ENCODE measurements at regions not wholly inside any gene's neighbourhood (a gene's known extent, or its start where the extent isn't known, plus 50 kb on each side); places are given as distances from the start of the nearest gene placed in this dataset.
"Not testable (repeated sequence)": the region's sequence is repeated elsewhere in the genome, so short reads cannot be mapped to it uniquely, and the experiment has no call there.

DNA sequence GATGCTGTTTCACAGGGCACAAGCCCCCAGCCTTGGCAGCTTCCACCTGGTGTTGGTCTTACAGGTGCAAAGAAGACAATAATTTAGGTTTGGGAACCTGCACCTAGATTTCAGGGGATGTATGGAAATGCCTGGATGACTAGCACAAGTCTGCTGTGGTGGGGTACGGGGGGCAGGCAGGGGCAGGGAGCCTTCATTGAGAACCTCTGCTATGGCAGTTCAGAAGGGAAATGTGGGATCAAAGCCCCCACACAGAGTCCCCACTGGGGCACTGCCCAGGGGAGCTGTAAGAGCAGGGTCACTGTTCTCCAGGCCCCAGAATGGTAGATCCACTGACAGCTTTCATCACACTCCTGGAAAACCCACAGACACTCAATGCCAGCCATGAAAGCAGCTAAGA lies 686.5 kb downstream of the FAM181B start:
- no peak for DNase-seq (ENCODE audit: low spot score)

DNA sequence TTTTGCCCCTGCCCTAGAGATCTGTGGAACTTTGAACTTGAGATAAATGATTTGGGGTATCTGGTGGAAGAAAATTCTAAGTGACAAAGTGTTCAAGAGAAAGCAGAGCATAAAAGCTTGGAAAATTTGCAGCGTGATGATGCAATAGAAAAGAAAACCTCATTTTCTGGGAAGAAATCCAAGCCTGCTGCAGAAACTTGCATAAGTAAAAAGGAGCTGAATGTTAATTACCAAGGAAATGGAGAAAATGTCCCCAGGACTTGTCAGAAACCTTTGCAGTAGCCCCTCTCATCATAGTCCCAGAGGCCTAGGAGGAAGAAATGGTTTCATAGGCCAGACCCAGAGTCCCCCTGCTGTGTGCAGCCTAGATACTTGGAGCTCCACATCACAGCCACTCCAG lies 686.9 kb downstream of the FAM181B start:
- no peak for DNase-seq (ENCODE audit: low spot score)

DNA sequence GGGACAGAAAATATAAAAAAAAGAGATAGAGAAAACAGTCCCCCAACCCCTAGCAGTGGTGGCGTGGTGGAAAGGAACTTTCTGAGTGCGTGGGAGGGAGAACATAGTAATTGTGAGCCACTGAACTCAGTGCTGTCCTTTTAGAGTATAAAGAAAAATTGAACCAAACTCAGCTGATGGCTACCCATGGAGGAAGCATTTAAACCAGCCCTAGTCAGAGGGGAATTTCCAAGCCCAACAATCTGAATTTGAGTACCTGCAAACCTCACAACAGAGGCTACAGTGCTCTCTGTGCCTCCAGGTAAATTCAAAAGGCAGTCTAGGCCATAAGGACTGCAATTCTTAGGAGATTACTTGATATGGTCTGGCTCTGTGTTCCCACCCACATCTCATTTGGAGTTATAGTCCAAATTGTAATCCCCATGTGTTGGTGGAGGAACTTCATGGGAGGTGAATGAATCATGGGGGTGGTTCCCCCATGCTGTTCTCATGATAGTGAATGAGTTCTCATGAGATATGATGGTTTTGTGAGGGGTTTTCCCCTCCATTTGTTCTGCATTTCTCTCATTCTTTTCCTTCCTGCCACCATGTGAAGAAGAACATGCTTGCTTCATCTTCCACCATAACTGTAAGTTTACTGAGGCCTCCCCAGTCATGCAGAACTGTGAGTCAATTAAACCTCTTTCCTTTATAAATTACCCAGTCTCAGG lies 687.8 kb downstream of the FAM181B start:
- no peak for DNase-seq (ENCODE audit: low spot score)

DNA sequence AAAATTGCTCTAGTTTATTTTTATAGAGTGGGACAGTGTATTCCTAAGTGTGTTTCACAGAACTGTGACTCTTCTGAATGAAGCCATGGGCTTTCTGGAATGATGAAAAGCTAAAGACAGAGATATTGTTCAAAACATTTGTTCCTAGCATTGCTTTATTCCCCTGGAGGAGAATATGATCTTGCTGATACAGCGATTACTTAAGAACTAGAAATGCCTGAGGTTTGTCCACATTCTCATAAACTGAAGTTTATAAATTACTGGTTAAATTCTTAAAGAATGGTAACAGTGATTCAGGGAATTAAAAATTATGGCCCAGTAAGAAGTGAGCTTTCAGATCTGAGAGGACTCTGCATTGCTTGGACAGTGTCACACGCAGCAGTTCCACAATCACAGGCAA lies 690.3 kb downstream of the FAM181B start:
- DNase-seq (ENCODE audit: low spot score) = no peak

DNA sequence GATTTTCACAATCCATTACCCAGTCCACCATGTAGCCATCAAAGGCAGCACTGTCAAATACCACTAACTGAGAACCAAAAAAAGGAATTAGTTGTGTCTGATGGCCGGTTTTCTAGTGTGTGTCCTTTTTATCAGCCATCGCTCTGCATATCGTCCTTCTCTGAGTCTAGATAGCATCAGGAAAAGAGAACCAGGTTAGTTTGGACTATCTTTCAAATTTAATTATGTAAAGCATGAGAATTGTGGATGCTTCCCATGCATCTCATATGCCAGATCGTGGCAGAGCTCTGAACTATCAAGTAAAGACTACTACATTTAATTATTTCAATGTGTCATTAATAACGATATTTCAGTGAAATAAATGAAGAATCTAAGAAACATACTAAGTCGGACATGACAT lies 691.9 kb downstream of the FAM181B start:
- no peak for DNase-seq (ENCODE audit: low spot score)

DNA sequence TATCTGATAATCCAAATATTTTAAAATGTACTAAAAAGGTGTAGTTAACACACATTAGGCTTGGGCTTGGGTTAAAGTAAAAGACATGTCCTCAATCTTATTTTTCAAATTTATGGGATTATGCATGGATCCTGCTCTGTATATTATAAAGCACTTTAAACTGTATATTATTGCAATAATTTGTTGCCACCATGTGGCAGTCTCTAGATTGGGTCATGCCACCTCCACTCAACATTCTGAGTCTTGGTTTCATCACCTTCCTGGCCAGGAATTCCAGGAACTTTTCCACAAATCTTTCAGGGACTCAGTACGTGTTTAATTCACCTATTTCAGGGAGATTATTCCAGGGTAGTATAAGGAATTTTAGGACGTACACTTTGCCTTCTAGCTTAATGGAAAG lies 695.5 kb downstream of the FAM181B start:
- no peak for DNase-seq (ENCODE audit: low spot score)

DNA sequence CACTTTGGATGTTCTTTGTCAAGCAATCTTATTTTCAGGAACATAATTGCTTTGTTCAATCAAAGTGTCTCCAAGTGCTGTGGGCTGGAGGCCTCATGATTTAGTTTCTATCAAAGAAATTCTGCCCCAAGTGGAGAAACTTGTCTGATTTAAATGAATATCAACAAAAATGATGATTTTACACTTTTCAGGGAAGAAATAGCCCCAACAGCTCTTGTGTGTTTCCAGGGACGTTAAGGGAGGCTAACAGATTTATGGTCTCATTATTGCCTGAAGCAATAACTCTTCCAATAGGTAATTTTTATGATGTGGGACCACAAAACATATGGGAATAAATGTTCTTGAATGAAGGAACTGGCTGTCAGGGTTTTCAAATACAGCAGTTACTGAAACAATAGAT lies 699.1 kb downstream of the FAM181B start:
- no peak for DNase-seq (ENCODE audit: low spot score)

DNA sequence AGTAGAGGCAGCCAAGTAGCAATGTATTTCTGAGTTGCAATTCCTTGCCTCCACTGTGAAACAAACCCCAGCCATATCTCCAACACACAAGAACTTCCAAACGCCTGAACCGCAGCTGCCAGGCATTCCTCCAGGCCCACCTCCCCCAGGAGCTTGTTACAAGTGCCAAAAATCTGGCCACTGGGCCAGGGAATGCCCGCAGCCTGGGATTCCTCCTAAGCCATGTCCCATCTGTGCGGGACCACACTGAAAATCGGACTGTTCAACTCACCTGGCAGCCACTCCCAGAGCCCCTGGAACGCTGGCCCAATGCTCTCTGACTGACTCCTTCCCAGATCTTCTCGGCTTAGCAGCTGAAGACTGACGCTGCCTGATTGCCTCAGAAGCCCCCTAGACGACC lies 706.3 kb downstream of the FAM181B start:
- DNase-seq (ENCODE audit: low spot score) = not testable (repeated sequence)

DNA sequence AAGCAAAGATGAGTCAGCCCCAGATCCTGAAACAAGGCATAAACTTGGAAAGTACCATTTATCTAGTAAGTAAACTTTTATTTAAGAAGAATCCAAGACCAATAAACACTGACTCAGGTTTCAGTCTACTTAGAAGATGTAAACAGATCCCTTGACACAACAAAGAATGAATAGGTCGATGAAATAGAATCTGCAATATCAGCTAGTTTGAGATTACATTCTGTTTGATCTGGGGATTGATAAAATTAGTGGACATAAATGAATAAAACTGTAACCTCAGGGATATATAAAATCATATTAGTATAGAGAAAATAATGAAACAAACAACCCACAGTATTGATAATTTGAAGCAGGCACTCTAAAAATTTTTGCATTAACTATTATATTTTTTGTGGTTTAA lies 708.9 kb downstream of the FAM181B start:
- DNase-seq (ENCODE audit: low spot score) = no peak

DNA sequence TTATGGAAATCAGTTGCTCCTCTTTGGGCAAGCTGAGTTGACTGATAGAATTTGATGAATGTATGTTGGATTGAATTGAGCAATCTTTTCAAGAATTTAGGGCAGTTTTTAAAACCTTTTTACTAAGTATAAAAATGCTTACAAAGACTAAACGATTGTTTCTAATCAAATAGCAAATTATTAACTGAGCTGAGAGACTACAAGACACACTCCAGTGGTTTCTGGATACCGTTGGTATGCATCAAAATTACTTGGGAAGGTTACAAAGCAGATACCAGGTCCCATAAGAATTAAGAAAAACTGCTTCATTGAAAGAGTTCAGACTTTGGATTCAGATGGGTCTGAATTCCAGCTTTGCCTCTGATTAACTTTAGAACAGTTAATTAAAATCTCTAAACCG lies 721.4 kb downstream of the FAM181B start:
- no peak for DNase-seq (ENCODE audit: low spot score)

DNA sequence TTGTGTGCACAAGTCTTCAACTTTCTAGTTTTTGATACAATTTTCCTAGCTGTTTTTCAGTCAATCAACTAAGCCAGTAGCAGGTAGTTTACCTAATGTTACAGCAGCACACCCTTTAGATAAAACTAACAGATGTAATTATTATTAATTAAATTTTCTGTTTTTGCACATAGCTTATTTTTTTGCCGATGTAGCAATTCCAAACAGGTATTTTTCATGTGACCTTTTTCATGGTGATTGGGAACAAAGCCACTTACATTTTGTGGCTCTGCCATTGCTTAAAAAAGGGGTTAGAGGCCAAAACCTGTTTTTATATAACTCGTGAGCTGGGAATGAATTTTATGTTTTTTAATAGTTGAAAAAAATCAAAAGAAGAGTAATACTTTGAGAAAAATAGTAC lies 724.5 kb downstream of the FAM181B start:
- no peak for DNase-seq (ENCODE audit: low spot score)

DNA sequence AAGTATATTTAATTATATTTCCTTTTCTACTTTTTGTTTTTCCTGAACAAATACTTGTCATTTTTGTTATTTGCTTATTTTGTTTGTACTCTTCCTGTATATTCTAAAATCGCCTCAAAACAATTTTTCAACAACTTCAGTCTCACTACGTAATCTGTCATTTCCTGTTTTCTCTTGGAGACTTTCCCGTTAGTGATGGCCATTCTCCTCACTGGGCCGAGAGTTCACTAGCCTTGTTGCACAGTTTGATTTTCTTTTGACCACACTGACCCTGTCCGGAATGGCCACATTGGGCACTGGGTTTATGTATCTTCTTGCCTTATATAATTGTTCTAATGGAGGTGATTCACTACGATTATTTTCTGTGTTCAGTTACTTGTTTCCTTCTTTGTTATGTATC lies 726.1 kb downstream of the FAM181B start:
- no peak for DNase-seq (ENCODE audit: low spot score)

DNA sequence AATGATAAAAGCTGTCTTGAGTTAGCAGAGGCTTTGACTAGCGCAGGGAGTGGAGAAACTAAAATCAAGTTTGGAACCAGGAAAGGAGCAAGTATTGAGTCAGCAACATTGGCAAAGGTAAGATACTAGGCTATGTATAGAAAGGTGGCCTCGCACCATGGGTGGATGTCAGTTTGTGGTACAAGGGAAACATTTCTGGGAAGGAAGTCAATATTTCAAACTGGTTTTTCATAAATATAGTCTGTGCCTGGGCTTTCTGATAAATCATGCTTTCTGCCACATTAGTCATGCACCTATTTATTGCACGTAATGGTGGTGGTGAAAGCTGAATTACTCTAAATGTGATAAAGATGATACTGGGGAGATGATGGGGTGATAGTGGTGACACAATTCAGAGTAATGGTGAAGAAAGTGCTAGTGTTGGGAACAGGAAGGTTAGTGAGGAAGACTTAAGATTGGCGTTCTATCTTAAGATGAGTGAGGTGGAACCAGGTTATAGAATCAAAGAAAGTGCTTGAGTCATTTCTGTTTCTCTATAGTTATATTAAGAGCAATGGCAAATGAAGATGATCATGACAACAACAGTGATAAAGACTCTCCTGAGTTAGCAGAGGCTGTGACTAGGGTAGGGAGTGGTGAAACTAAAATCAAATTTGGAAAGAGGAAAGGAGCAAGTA lies 729.0 kb downstream of the FAM181B start:
- DNase-seq (ENCODE audit: low spot score) = no peak

DNA sequence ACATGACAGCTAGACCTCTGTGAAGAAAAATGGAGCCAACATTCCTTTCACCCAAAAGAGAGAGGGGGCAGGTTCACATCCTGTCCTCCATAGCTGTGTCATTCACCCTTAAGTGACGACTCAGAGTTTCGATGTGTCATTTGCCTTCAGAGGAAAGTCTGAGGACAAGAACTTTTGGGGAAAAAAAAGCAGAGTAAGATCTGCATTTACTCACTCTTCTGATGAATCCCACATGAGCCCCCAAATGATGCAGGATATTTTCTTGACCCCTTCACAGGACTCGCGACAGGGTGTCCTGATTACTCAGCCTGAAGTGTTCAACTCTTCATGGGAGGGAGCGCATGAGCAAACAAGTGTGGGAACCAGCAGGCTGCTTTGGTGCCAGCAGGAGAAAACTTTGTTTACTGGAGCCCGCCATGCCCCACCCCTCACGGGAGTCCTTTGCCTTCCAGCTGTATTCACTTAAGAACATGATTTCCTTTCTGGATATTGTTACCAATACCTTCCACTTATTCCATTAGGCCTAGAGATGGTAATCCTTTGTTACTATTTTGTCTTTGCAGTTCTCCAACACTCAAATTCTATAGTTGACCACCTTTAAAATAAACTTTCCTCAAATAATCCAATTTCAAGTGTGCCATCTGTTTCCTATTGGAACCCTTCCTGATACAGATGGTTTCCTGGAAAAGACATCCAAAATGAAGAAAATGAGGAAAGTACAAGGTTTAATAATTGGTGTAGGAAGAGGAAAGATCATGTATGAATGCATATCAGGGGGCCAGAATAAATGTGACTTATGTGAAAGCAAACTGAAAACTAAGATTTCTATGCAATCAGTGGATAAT lies 729.8 kb downstream of the FAM181B start:
- DNase-seq (ENCODE audit: low spot score) = peak; percentile 14

DNA sequence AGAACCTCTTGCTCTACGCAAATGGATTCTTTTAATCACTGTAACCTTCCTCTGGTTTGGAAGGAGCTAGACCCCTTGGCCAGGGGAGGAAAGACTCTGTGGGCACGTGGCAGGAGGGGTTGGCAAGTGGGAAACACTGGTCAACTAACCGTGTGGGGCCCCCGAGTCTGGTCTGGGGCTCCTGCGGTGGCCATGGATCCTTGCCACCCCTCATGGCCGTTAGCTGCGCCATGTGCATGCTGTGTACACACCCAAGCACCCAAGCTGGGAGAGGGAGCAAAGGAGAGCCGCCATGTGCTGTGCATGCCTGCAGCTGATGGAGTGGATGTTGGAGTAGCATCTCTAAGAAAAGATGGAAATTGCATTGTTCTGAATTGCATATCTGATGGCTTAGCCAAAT lies 730.6 kb downstream of the FAM181B start:
- DNase-seq (ENCODE audit: low spot score) = no peak

DNA sequence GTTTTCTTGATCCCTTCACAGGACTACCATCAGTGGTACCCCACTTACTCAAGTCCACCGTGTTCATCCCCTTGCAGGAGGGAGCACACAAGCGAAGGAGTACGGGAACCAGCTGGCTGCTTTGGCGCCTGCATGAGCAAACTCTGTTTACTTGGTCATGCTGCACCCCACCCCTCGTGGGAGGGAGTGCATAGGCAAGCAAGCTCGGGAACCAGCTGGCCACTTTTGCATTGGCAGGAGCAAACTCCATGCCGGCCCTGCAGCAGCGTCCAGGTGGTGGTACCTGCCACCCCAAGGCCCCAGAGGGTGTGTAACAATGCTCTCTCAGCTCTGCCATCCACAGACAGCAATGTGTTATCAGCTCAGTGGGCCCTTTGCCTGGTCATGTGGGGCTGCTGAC lies 737.8 kb downstream of the FAM181B start:
- DNase-seq (ENCODE audit: low spot score) = no peak

DNA sequence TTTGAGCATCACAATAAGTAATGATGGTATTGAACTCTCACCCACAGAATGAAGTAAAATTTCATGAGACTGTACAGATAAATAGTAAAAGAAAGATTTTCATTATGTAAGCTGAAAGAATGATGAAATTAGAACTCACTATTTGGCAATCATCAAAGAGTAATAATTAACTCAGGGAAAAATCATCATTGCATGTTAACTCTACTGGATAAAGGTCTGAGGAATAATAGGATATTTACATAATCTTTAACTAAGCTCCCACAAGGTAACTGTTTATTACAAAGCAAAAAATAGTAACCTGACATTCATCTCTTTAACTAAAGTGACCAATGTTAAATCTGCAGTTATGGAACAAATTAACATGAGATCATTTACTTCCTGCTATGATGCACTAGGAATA lies 739.9 kb downstream of the FAM181B start:
- no peak for DNase-seq (ENCODE audit: low spot score)

DNA sequence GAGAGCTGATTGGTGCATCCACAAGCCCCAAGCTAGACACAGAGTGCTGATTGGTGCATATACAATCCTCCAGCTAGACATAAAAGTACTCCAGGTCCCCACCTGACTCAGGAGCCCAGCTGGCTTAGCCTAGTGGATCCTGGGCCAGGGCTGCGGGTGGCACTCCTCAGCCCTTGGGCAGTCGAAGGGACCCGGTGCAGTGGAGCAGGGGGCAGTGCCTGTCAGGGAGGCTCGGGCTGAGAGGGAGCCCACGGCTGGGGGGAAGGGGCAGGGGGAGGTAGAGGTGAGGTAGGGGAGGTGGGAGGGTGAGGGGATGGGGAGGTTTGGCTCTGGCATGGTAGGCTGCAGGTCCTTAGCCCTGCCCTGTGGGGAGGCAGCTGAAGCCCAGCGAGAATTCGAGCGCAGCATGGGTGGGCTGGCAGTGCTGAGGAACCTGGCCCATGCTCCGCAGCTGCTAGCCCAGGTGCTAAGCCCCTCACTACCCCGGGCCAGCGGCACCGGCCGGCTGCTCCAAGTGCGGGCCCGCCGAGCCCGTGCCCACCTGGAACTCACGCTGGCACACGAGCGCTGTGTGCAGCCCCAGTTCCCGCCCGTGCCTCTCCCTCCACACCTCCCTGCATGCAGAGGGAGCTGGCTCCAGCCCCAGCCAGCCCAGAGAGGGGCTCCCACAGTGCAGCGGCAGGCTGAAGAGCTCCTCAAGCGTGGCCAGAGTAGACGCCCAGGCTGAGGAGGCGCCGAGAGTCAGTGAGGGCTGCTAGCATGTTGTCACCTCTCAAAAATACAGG lies 742.8 kb downstream of the FAM181B start:
- no peak for DNase-seq (ENCODE audit: low spot score)

DNA sequence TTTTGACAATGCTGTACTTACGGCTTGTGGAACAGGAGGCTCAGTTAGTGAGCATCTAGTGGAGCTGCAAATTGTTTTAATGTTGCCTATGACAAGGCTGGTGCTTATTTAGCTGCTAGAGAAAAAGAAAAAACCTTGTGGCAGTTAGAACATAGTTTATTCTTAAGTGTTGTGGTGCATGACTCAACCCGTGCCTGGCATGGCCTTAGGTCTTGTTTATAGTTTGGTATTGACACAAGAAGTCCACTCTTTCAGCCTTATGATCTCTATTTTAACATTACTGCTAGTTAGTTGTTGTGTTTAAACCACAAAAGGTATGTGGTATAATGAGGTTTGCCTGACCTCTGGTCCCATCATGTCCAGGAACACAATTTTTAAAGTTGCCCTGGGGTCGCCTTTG lies 744.6 kb downstream of the FAM181B start:
- no peak for DNase-seq (ENCODE audit: low spot score)

DNA sequence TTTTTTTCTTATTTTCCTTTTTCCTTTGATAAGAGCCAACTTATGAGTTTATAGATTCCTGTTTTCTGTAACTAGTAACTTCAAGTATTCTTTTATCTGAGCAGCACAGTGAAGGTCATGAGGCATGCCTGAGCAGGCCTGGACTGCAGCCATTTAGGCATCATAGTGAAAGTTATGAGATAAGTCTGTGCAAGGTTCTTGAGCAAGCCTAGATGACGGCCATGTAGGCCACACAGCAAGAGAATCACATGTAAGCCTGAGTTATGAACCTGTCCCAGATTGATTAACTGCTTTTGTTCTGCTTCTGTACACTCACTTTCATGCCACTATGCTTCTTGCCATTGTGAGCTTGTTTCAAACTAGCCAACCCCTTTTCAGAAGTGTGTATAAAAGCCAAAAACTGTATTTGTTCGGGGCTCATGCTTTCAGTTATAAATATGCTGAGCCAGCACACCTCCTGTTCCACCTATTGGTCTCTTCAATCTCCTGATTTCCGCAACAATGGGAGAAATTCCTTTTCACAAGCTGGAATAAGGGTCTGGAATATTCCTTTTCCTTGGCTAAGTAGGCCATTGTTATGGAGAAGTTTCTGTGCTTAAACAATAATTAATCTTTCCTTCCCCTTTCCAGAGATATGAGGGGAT lies 745.7 kb downstream of the FAM181B start:
- no peak for DNase-seq (ENCODE audit: low spot score)

DNA sequence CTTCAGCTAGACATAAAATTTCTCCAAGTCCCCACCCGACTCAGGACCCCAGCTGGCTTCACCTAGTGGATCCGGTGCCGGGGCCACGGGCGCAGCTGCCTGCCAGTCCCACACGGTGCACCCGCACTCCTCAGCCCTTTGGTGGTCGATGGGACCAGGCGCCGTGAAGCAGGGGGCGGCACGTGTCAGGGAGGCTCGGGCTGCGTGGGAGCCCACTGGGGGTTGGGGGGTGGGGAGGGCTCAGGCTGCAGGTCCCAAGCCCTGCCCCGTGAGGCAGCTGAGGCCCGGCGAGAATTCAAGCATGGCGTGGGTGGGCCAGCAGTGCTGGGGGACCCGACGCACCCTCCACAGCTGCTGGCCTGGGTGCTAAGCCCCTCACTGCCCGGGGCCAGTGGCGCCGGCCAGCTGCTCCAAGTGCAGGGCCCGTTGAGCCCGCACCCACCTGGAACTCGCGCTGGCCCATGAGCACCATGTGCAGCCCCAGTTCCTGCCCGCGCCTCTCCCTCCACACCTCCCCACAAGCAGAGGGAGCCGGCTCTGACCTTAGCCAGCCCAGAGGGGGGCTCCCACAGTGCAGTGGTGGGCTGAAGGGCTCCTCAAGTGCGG lies 747.0 kb downstream of the FAM181B start:
- no peak for DNase-seq (ENCODE audit: low spot score)
